ENCODE measurements at regions not wholly inside any gene's neighbourhood (a gene's known extent, or its start where the extent isn't known, plus 50 kb on each side); places are given as distances from the start of the nearest gene placed in this dataset.

DNA sequence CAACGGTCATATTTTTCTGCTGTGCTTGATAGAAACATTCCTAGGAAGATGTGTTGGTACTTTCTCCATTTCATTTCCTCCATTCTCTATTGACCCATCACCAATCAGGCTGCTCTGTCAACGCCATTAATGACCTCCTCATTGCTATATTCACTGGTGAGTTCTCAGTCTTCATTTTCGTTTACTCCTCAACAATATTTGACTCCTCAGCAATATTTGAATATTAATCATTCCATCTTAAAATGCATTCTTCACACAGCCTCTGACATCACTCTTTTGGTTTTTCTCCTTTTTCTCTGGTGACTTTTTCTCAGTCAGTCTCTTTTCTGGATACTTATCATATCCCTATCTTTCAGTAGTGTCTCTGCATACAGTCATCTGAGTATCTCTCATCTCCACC is 323.5 kb upstream of the CRIM1 start:
- Histone ChIP-seq H3K27me3 (ENCODE audit: low read depth, low read length) (no peaks in the 10 kb centered on the region), H3K36me3 (replicated peaks; ENCODE audit: low read depth, low read length) (no peaks in the 10 kb centered on the region), H3K79me2 (ENCODE audit: low read length) (no peaks in the 10 kb centered on the region), H4K20me1 (ENCODE audit: insufficient read depth, low read length) (no peaks in the 10 kb centered on the region), H3K9ac (ENCODE audit: low read length) (no peak overlapping the region), H3K4me3 (ENCODE audit: low read length) (no peak overlapping the region), H3K4me2 (ENCODE audit: low read length) (no peak overlapping the region), H3K4me1 (ENCODE audit: low read length) (no peaks in the 10 kb centered on the region), H2AFZ (ENCODE audit: low read depth, low read length) (no peak overlapping the region), H3K27ac (ENCODE audit: low read length) (no peak overlapping the region), H3K9me3 (ENCODE audit: insufficient read depth, low read length) (no peaks in the 10 kb centered on the region)
- TF ChIP-seq, protein P1, sequence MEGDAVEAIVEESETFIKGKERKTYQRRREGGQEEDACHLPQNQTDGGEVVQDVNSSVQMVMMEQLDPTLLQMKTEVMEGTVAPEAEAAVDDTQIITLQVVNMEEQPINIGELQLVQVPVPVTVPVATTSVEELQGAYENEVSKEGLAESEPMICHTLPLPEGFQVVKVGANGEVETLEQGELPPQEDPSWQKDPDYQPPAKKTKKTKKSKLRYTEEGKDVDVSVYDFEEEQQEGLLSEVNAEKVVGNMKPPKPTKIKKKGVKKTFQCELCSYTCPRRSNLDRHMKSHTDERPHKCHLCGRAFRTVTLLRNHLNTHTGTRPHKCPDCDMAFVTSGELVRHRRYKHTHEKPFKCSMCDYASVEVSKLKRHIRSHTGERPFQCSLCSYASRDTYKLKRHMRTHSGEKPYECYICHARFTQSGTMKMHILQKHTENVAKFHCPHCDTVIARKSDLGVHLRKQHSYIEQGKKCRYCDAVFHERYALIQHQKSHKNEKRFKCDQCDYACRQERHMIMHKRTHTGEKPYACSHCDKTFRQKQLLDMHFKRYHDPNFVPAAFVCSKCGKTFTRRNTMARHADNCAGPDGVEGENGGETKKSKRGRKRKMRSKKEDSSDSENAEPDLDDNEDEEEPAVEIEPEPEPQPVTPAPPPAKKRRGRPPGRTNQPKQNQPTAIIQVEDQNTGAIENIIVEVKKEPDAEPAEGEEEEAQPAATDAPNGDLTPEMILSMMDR (IDR thresholded peaks at IDR 0.05; ENCODE audit: low read depth, low read length), result no peak
- no peak for TF ChIP-seq EZH2phosphoT487 (IDR thresholded peaks at IDR 0.05; ENCODE audit: low read depth)

DNA sequence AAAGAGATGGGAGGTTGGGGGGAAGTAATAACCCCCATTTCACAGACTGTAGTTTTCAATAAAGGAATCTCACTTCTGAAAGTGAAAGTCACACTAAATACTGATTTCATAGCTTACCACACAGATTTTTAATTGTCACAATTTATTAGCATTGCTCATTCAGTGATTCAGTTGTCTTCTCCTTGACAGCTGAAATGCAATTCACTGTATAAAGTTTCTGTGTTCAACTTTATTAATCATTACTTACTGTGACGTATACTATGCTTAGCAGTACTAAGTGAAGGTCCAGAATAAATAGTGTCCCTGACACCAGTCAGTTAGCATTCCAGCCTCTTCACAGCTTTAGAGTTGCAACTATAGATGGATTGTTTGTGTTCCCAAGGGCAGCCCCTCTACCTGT is 324.1 kb upstream of the CRIM1 start:
- no peaks in the 10 kb centered on the region for H3K79me2 ChIP-seq (ENCODE audit: low read length)

DNA sequence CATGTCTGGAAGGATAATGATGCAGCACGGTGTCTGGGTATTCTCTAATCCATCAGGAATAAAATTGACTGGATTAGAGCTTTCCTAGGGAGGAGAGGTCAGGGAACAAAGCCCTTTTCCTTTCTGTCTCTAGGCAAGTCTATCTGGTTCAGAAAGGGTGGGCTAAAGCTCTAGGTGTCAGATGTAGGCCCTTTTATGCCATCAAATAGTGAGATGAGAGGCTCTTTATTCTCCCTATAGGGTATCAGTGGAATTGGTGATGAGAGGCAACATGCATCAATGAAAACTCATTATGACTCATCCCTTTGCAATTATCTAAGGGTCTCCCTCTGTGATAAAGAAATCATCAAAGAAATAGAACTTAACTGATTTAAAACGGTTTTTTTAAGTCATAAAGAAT is 328.0 kb upstream of the CRIM1 start:
- Histone ChIP-seq H3K36me3 (replicated peaks; ENCODE audit: low read depth, low read length) (no peaks in the 10 kb centered on the region), H3K27me3 (ENCODE audit: low read depth, low read length) (no peaks in the 10 kb centered on the region), H3K79me2 (ENCODE audit: low read length) (no peaks in the 10 kb centered on the region), H3K4me1 (ENCODE audit: low read length) (no peaks in the 10 kb centered on the region), H2AFZ (ENCODE audit: low read depth, low read length) (no peak overlapping the region), H3K27ac (ENCODE audit: low read length) (no peak overlapping the region), H3K9me3 (ENCODE audit: insufficient read depth, low read length) (no peaks in the 10 kb centered on the region), H3K9ac (ENCODE audit: low read length) (no peak overlapping the region), H3K4me3 (ENCODE audit: low read length) (no peak overlapping the region), H3K4me2 (ENCODE audit: low read length) (no peak overlapping the region), H4K20me1 (ENCODE audit: insufficient read depth, low read length) (no peaks in the 10 kb centered on the region)
- no peak for TF ChIP-seq EZH2phosphoT487 (IDR thresholded peaks at IDR 0.05; ENCODE audit: low read depth)
- TF ChIP-seq, protein P1 (IDR thresholded peaks at IDR 0.05; ENCODE audit: low read depth, low read length), result no peak

More for the DNA sequence above, 324.1 kb upstream of the CRIM1 start:
- Histone ChIP-seq H4K20me1 (ENCODE audit: insufficient read depth, low read length) (no peaks in the 10 kb centered on the region), H3K4me3 (ENCODE audit: low read length) (no peak overlapping the region), H3K4me1 (ENCODE audit: low read length) (no peaks in the 10 kb centered on the region), H3K36me3 (replicated peaks; ENCODE audit: low read depth, low read length) (no peaks in the 10 kb centered on the region), H3K27ac (ENCODE audit: low read length) (no peak overlapping the region), H3K4me2 (ENCODE audit: low read length) (no peak overlapping the region), H3K9me3 (ENCODE audit: insufficient read depth, low read length) (no peaks in the 10 kb centered on the region), H2AFZ (ENCODE audit: low read depth, low read length) (no peak overlapping the region), H3K27me3 (ENCODE audit: low read depth, low read length) (no peaks in the 10 kb centered on the region), H3K9ac (ENCODE audit: low read length) (no peak overlapping the region)
- no peak for TF ChIP-seq EZH2phosphoT487 (IDR thresholded peaks at IDR 0.05; ENCODE audit: low read depth)
- TF ChIP-seq, protein P1 (IDR thresholded peaks at IDR 0.05; ENCODE audit: low read depth, low read length), result no peak

DNA sequence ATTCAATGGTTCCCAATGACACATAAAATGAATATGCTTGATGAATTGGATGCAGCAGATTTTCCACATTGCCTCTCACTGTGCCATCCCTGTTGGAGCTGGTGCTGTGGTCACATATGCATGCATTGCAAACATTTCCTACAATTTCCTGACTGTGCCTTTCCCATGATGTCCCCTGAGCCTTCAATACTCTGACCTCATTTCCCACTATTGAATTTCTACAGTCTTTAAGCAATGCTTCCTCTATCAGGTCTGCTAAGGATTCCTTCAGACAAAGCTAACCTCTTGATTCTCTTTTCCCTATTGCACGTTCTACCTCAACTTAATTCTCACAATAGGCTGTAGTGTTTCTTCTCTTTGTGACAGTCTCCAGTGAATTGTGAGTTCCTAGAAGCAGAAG is 342.5 kb upstream of the CRIM1 start:
- no peak overlapping the region for H3K4me2 ChIP-seq (ENCODE audit: low read length)
- no peaks in the 10 kb centered on the region for H4K20me1 ChIP-seq (ENCODE audit: insufficient read depth, low read length)
- H3K79me2 ChIP-seq (ENCODE audit: low read length), result no peaks in the 10 kb centered on the region
- H2AFZ ChIP-seq (ENCODE audit: low read depth, low read length), result no peak overlapping the region
- no peak overlapping the region for H3K9ac ChIP-seq (ENCODE audit: low read length)
- H3K4me3 ChIP-seq (ENCODE audit: low read length), result no peak overlapping the region
- TF ChIP-seq, protein P1 (IDR thresholded peaks at IDR 0.05; ENCODE audit: low read depth, low read length), result no peak
- no peak for TF ChIP-seq EZH2phosphoT487 (IDR thresholded peaks at IDR 0.05; ENCODE audit: low read depth)
- no peaks in the 10 kb centered on the region for H3K4me1 ChIP-seq (ENCODE audit: low read length)
- H3K27ac ChIP-seq (ENCODE audit: low read length), result no peak overlapping the region
- H3K27me3 ChIP-seq (ENCODE audit: low read depth, low read length), result no peaks in the 10 kb centered on the region
- no peaks in the 10 kb centered on the region for H3K36me3 ChIP-seq (replicated peaks; ENCODE audit: low read depth, low read length)
- H3K9me3 ChIP-seq (ENCODE audit: insufficient read depth, low read length), result no peaks in the 10 kb centered on the region

All from OCI-LY3 (cell line).